ENCODE measurements at regions not wholly inside any gene's neighbourhood (a gene's known extent, or its start where the extent isn't known, plus 50 kb on each side); places are given as distances from the start of the nearest gene placed in this dataset.

DNA sequence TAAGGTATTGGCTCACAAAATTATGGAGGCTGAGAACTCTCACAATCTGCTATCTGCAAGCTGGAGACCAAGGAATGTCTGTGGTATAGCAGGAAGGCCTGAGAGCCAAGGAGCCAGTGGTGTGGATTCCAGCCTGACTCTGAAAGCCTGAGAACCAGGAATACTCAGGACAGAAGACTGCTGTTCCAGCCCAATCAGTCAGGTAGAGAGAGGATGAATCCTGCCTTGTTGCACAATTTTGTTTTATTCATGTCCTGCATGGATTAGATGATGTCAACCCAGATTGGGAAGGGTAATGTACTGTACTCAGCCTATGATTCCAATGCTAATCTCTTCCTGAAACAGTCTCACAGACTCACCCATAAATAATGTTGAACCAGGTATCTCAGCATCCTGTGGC, 312.4 kb upstream of the KCNMB2 start:
- ChIA-PET POLR2A (no interaction called here), CTCF (interaction anchor here (1.1 kb wide), 1 partner anchor 18 kb away, joined by 3 read pairs; no protein-coding TSS in a partner anchor)
- no peak for ATAC-seq (ENCODE audit: poor library complexity)
- no peak for DNase-seq
- no peaks in the 10 kb centered on the region for H3K27me3 Mint-ChIP-seq
- H3K4me1 Mint-ChIP-seq (ENCODE audit: low read depth): no peaks in the 10 kb centered on the region
- no peak overlapping the region for H3K4me3 Mint-ChIP-seq
- Histone ChIP-seq H3K4me1 (ENCODE audit: insufficient read depth, low read length) (no peaks in the 10 kb centered on the region), H3K4me3 (ENCODE audit: low read length) (no peak overlapping the region), H3K9me3 (ENCODE audit: control insufficient read depth in 1 of 2, insufficient read depth in 1 of 2, low read length in 2 of 2) (no peaks in the 10 kb centered on the region), H3K27ac (ENCODE audit: low read depth in 1 of 2, low read length in 2 of 2) (no peak overlapping the region), H3K36me3 (ENCODE audit: insufficient read depth, low read length) (no peaks in the 10 kb centered on the region), H3K27me3 (ENCODE audit: control insufficient read depth in 1 of 2, insufficient read depth in 2 of 2, low read length in 2 of 2) (no peaks in the 10 kb centered on the region)
- H3K36me3 Mint-ChIP-seq (ENCODE audit: low read depth): no peaks in the 10 kb centered on the region
- no peak overlapping the region for H3K27ac Mint-ChIP-seq
- intact Hi-C loops (cut with DNase I, micrococcal nuclease): no loop called here
- TF ChIP-seq, protein P1, sequence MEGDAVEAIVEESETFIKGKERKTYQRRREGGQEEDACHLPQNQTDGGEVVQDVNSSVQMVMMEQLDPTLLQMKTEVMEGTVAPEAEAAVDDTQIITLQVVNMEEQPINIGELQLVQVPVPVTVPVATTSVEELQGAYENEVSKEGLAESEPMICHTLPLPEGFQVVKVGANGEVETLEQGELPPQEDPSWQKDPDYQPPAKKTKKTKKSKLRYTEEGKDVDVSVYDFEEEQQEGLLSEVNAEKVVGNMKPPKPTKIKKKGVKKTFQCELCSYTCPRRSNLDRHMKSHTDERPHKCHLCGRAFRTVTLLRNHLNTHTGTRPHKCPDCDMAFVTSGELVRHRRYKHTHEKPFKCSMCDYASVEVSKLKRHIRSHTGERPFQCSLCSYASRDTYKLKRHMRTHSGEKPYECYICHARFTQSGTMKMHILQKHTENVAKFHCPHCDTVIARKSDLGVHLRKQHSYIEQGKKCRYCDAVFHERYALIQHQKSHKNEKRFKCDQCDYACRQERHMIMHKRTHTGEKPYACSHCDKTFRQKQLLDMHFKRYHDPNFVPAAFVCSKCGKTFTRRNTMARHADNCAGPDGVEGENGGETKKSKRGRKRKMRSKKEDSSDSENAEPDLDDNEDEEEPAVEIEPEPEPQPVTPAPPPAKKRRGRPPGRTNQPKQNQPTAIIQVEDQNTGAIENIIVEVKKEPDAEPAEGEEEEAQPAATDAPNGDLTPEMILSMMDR (IDR thresholded peaks at IDR 0.05): no peak
- peaks cover 1% of the 10 kb centered on the region for H3K9me3 Mint-ChIP-seq

- no peaks in the 10 kb centered on the region for H3K36me3 Mint-ChIP-seq (ENCODE audit: low read depth)
- Histone ChIP-seq H3K27me3 (ENCODE audit: control insufficient read depth in 1 of 2, insufficient read depth in 2 of 2, low read length in 2 of 2) (no peaks in the 10 kb centered on the region), H3K36me3 (ENCODE audit: insufficient read depth, low read length) (no peaks in the 10 kb centered on the region), H3K4me3 (ENCODE audit: low read length) (no peak overlapping the region), H3K27ac (ENCODE audit: low read depth in 1 of 2, low read length in 2 of 2) (no peak overlapping the region), H3K4me1 (ENCODE audit: insufficient read depth, low read length) (no peaks in the 10 kb centered on the region), H3K9me3 (ENCODE audit: control insufficient read depth in 1 of 2, insufficient read depth in 1 of 2, low read length in 2 of 2) (no peaks in the 10 kb centered on the region)
- ChIA-PET CTCF (no interaction called here), POLR2A (no interaction called here)
- intact Hi-C loops (cut with DNase I, micrococcal nuclease): no loop called here
- no peak for DNase-seq
- no peaks in the 10 kb centered on the region for H3K4me1 Mint-ChIP-seq (ENCODE audit: low read depth)
- TF ChIP-seq, protein P1 (IDR thresholded peaks at IDR 0.05): no peak
- ATAC-seq (ENCODE audit: poor library complexity): no peak
- no peak overlapping the region for H3K27ac Mint-ChIP-seq
- peaks cover 1% of the 10 kb centered on the region for H3K9me3 Mint-ChIP-seq
- no peaks in the 10 kb centered on the region for H3K27me3 Mint-ChIP-seq
- no peak overlapping the region for H3K4me3 Mint-ChIP-seq
Measured at GRCh38 chr3:178226094-178226493, 310.1 kb upstream of the KCNMB2 start.

- no peak overlapping the region for H3K27ac Mint-ChIP-seq
- Histone ChIP-seq H3K4me3 (ENCODE audit: low read length) (no peak overlapping the region), H3K27me3 (ENCODE audit: control insufficient read depth in 1 of 2, insufficient read depth in 2 of 2, low read length in 2 of 2) (no peaks in the 10 kb centered on the region), H3K36me3 (ENCODE audit: insufficient read depth, low read length) (no peaks in the 10 kb centered on the region), H3K27ac (ENCODE audit: low read depth in 1 of 2, low read length in 2 of 2) (no peak overlapping the region), H3K9me3 (ENCODE audit: control insufficient read depth in 1 of 2, insufficient read depth in 1 of 2, low read length in 2 of 2) (no peaks in the 10 kb centered on the region), H3K4me1 (ENCODE audit: insufficient read depth, low read length) (no peaks in the 10 kb centered on the region)
- no peak overlapping the region for H3K4me3 Mint-ChIP-seq
- H3K27me3 Mint-ChIP-seq: no peaks in the 10 kb centered on the region
- ChIA-PET POLR2A (no interaction called here), CTCF (no interaction called here)
- intact Hi-C loops (cut with DNase I, micrococcal nuclease): no loop called here
- peaks cover 1% of the 10 kb centered on the region for H3K9me3 Mint-ChIP-seq
- H3K4me1 Mint-ChIP-seq (ENCODE audit: low read depth): no peaks in the 10 kb centered on the region
- DNase-seq: no peak
- H3K36me3 Mint-ChIP-seq (ENCODE audit: low read depth): no peaks in the 10 kb centered on the region
- TF ChIP-seq, protein P1 (IDR thresholded peaks at IDR 0.05): no peak
- no peak for ATAC-seq (ENCODE audit: poor library complexity)
Measured at GRCh38 chr3:178231645-178232044, 304.6 kb upstream of the KCNMB2 start.
